ENCODE measurements at regions not wholly inside any gene's neighbourhood (a gene's known extent, or its start where the extent isn't known, plus 50 kb on each side); places are given as distances from the start of the nearest gene placed in this dataset.

- DNase-seq (ENCODE audit: low read depth) = no peak
Measured at GRCh38 chr7:113175525-113176104, 57.3 kb upstream of the SMIM30 start.

DNA sequence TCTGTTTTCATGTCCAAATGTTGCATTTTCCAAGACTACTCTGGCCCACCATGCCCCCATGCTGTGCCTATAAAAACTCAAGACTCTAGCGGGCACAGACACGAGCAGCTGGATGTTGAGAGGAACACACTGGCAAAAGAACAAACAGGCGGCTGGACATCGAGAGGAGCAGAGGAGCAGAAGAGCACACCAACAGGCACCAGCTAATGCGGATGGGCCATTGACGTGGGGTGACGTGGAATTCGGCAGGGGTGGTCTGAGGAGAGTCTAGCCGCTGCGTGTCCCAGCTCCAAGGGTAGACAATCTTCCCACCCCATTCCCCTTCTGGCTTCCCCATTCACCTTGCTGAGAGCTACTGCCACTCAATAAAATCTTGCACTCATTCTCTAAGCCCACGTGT, 54.4 kb upstream of the SMIM30 start:
- no peak for DNase-seq (ENCODE audit: low read depth)

DNA sequence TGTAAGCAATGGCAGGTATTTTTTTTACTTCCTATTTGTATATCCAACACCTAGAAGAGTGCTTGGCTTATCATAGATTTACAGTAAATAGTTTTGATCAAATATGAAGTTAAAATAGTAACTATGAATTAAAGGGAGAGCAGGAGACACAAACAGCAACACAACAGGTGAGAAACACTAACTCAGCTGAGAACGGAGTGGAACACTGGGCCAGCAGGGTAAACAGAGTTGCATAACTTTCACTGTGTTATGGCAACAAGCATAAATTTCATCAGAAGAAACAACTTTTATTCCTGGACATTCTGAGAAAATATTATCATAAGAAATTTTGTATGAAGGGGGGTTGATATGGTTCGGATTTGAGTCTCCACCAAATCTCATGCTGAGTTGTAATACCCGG, 52.2 kb upstream of the SMIM30 start:
- DNase-seq (ENCODE audit: low read depth) = no peak
